ENCODE measurements at regions not wholly inside any gene's neighbourhood (a gene's known extent, or its start where the extent isn't known, plus 50 kb on each side); places are given as distances from the start of the nearest gene placed in this dataset.
A peak's percentile ranks its signal among the peaks of the same experiment; 100 is the strongest.

- intact Hi-C loops (cut with DNase I; ENCODE audit: low total_unique reads) = loop anchor here (2.0 to 10.0 kb wide), 3 partner anchors 115 to 349 kb away; partner anchors contain the start of gene IRF2BP2
- no peaks in the 10 kb centered on the region for H3K27me3 ChIP-seq
- H3K4me3 ChIP-seq = no peak overlapping the region
- TF ChIP-seq POLR2A (IDR thresholded peaks at IDR 0.05) = no peak
- TF ChIP-seq, protein P1, sequence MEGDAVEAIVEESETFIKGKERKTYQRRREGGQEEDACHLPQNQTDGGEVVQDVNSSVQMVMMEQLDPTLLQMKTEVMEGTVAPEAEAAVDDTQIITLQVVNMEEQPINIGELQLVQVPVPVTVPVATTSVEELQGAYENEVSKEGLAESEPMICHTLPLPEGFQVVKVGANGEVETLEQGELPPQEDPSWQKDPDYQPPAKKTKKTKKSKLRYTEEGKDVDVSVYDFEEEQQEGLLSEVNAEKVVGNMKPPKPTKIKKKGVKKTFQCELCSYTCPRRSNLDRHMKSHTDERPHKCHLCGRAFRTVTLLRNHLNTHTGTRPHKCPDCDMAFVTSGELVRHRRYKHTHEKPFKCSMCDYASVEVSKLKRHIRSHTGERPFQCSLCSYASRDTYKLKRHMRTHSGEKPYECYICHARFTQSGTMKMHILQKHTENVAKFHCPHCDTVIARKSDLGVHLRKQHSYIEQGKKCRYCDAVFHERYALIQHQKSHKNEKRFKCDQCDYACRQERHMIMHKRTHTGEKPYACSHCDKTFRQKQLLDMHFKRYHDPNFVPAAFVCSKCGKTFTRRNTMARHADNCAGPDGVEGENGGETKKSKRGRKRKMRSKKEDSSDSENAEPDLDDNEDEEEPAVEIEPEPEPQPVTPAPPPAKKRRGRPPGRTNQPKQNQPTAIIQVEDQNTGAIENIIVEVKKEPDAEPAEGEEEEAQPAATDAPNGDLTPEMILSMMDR (IDR thresholded peaks at IDR 0.05) = no peak
- peak overlapping the region; percentile 96 to 98 for H3K27ac ChIP-seq
- peaks cover 23 to 50% of the 10 kb centered on the region in 2 donors for H3K4me1 ChIP-seq
- H3K36me3 ChIP-seq = no peaks in the 10 kb centered on the region
- DNase-seq = peak; percentile 55 to 76
- H3K9me3 ChIP-seq = no peaks in the 10 kb centered on the region
Observed at GRCh38 chr1:234725177-234726132, 115.5 kb upstream of the IRF2BP2 start.

GRCh38 chr1:234724516-234725176 is 114.7 kb upstream of the IRF2BP2 start:
- H3K36me3 ChIP-seq = no peaks in the 10 kb centered on the region
- H3K4me3 ChIP-seq = peak overlapping the region in 1 of 2 donors; percentile 6
- peak; percentile 84 to 85 for DNase-seq
- no peaks in the 10 kb centered on the region for H3K27me3 ChIP-seq
- H3K9me3 ChIP-seq = no peaks in the 10 kb centered on the region
- TF ChIP-seq, protein P1 (IDR thresholded peaks at IDR 0.05) = peak in 1 of 4 experiments; percentile 4
- peak in 1 of 2 donors; percentile 38 for TF ChIP-seq POLR2A (IDR thresholded peaks at IDR 0.05)
- peak overlapping the region; percentile 96 to 98 for H3K27ac ChIP-seq
- intact Hi-C loops (cut with DNase I; ENCODE audit: low total_unique reads) = loop anchor here (2.0 to 10.0 kb wide), 3 partner anchors 114 to 350 kb away; partner anchors contain the start of gene IRF2BP2
- peaks cover 25 to 54% of the 10 kb centered on the region in 2 donors for H3K4me1 ChIP-seq

DNA sequence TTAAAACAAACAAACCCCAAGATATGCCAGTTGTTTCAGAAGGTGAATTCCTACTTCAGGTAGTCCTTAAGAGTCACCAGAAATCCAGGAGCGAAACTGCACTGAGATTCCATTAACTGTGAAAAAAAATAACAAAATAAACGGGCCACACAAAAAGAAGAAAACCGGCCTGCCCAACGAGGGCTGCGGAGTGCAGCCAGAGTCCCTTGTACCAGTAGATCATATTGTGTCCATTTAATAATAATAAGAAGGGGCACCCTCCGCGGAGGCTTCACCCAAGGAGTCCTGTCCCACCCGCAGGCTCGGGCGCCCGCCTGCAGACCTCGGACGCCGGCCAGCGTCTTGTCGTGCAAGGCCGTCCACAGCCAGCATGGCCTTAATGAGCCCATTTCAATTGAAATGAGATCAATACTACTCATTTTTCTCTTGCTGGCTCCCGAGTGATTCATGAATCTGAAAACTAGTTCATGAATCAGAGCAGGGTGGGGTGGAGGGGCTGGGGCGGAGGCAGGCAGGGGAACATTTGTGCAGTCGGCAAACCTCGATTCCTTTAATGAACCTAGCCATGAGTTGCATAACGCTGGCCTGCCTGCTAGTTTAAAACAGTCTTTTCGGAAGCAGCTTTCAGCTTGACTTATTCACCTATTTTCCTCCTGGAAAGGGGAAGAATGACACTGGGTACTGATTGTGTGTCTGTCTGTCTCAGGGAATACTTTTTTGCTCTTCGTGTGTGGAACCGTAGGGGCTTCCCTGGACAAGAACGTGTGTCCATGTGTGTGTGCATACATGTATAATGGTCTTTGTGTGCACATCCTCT is 113.1 kb upstream of the IRF2BP2 start:
- intact Hi-C loops (cut with DNase I; ENCODE audit: low total_unique reads) = loop anchor here (10.0 kb wide), 2 partner anchors 262 to 352 kb away; no protein-coding TSS in a partner anchor
- TF ChIP-seq POLR2A (IDR thresholded peaks at IDR 0.05) = no peak
- TF ChIP-seq, protein P1 (IDR thresholded peaks at IDR 0.05) = peak in 1 of 4 experiments; percentile 5
- no peak overlapping the region for H3K4me3 ChIP-seq
- H3K27me3 ChIP-seq = no peaks in the 10 kb centered on the region
- peaks cover 25 to 59% of the 10 kb centered on the region in 2 donors for H3K4me1 ChIP-seq
- no peaks in the 10 kb centered on the region for H3K9me3 ChIP-seq
- H3K27ac ChIP-seq = peak overlapping the region; percentile 96 to 98
- no peaks in the 10 kb centered on the region for H3K36me3 ChIP-seq
- peak; percentile 78 to 89 for DNase-seq

- H3K27me3 ChIP-seq = no peaks in the 10 kb centered on the region
- peak overlapping the region; percentile 96 to 98 for H3K27ac ChIP-seq
- no peaks in the 10 kb centered on the region for H3K9me3 ChIP-seq
- DNase-seq = peak; percentile 68 to 75
- no peak overlapping the region for H3K4me3 ChIP-seq
- H3K36me3 ChIP-seq = no peaks in the 10 kb centered on the region
- TF ChIP-seq POLR2A (IDR thresholded peaks at IDR 0.05) = no peak
- TF ChIP-seq, protein P1 (IDR thresholded peaks at IDR 0.05) = no peak
- H3K4me1 ChIP-seq = peaks cover 22 to 56% of the 10 kb centered on the region in 2 donors
- intact Hi-C loops (cut with DNase I; ENCODE audit: low total_unique reads) = loop anchor here (10.0 kb wide), 2 partner anchors 263 to 353 kb away; no protein-coding TSS in a partner anchor
Observed at GRCh38 chr1:234722270-234722704, 112.3 kb upstream of the IRF2BP2 start.

All from uterus (tissue), 3 donors.